Smooth muscle cell (in vitro differentiated cells): ENCODE measurements at regions not wholly inside any gene's neighbourhood (a gene's known extent, or its start where the extent isn't known, plus 50 kb on each side); places are given as distances from the start of the nearest gene placed in this dataset.
A peak's percentile ranks its signal among the peaks of the same experiment; 100 is the strongest.

Experiments
- DNase-seq: peaks from one replicate; lab custom pipeline; 2025; ENCODE audit not compliant: unreplicated experiment; lab: John Stamatoyannopoulos, UW
- H2AFZ ChIP-seq: fragments of 200-600 bp; sonication (generic); 2 replicates; pipeline ENCODE4 v1.6.0; 2016; ENCODE audit warnings: antibody characterized with exemption, low read depth, mild to moderate bottlenecking
- H3F3A ChIP-seq: fragments of 200-600 bp; sonication (generic); 2 replicates; pipeline ENCODE4 v1.6.0; 2017; ENCODE audit warnings: antibody characterized with exemption, low read depth
- H3K27ac ChIP-seq: fragments of 200-600 bp; sonication (generic); 2 replicates; pipeline ENCODE4 v1.5.1; 2016; ENCODE audit warnings: low read depth, mild to moderate bottlenecking
- H3K27me3 ChIP-seq: fragments of 200-600 bp; sonication (generic); 2 replicates; pipeline ENCODE4 v1.6.1; 2016; ENCODE audit warnings: low read depth, mild to moderate bottlenecking
- H3K36me3 ChIP-seq: fragments of 200-600 bp; sonication (generic); 2 replicates; pipeline ENCODE4 v1.5.1; 2016; ENCODE audit warnings: low read depth
- H3K4me1 ChIP-seq: fragments of 200-600 bp; sonication (generic); 2 replicates; pipeline ENCODE4 v1.5.1; 2016; ENCODE audit warnings: low read depth
- H3K4me2 ChIP-seq: fragments of 200-600 bp; sonication (generic); 2 replicates; pipeline ENCODE4 v1.6.0; 2016; ENCODE audit warnings: mild to moderate bottlenecking
- H3K4me3 ChIP-seq: fragments of 200-600 bp; sonication (generic); 2 replicates; pipeline ENCODE4 v1.5.1; 2016; ENCODE audit warnings: mild to moderate bottlenecking
- H3K79me2 ChIP-seq: fragments of 200-600 bp; sonication (generic); 2 replicates; pipeline ENCODE4 v1.6.0; 2016; ENCODE audit warnings: low read depth, mild to moderate bottlenecking
- H3K9ac ChIP-seq: fragments of 200-600 bp; sonication (generic); 2 replicates; pipeline ENCODE4 v1.6.0; 2016; ENCODE audit warnings: low read depth
- H3K9me3 ChIP-seq: fragments of 200-600 bp; sonication (generic); replicated peaks from 2 replicates; pipeline ENCODE4 v1.5.1; 2016; ENCODE audit warnings: low read depth
- H4K20me1 ChIP-seq: fragments of 200-600 bp; sonication (generic); 2 replicates; pipeline ENCODE4 v1.6.0; 2016; ENCODE audit warnings: low read depth
- WGBS: methylation state at CpG from one replicate; pipeline ENCODE4 v1.1.7; 2016; ENCODE audit warnings: low lambda C conversion rate; 5-methylcytosine and 5-hydroxymethylcytosine counted together
- TF ChIP-seq, protein P1 (sequence below): fragments of 200-600 bp; sonication (generic); IDR thresholded peaks from 2 replicates; pipeline ENCODE4 v1.5.1; 2017; ENCODE audit warnings: borderline replicate concordance, mild to moderate bottlenecking, antibody characterized with exemption; ENCODE audit not compliant: insufficient read depth, poor library complexity, severe bottlenecking

DNA sequence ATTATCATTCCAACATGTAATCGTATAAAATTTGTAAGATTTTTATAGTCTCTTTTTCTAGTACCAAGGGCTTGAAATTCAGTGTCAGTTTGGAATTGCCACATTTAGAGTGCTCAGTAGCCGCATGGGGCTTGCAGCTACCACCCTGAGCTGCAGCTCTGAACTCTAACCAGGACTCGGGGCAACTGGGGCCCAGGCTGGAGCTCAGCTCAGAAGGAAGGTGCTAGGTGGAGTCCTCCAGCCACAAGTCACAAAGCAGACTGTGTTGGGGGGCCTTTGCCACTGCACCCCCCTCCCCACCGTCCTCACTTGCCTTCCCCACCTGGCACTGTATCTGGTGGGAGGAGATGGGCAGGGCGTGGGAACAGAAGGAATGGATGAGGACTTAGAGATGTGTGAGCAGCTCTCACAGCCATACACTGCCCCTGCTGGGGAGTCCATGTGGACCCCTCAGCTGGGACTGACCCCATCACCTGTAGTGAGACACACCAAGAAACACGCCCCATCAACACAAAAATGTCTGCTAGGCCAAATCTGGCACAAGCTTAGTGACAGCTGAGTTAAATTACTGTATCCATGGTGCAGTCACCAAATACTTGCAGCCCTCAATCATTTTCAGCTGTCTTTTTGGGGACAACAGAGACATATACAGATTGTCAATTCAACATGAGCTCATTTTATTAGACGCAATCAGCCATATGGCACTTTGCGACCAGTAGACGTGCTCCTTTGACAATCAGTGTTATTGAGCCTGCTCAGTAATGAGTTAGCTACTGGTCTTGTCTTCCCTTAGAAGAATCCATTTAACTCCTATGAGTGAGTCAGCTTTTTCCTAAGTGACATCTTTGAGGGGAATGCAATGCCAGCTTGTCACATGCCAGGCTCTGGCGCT lies 241.7 kb upstream of the RAB4A start:
- TF ChIP-seq, protein P1, sequence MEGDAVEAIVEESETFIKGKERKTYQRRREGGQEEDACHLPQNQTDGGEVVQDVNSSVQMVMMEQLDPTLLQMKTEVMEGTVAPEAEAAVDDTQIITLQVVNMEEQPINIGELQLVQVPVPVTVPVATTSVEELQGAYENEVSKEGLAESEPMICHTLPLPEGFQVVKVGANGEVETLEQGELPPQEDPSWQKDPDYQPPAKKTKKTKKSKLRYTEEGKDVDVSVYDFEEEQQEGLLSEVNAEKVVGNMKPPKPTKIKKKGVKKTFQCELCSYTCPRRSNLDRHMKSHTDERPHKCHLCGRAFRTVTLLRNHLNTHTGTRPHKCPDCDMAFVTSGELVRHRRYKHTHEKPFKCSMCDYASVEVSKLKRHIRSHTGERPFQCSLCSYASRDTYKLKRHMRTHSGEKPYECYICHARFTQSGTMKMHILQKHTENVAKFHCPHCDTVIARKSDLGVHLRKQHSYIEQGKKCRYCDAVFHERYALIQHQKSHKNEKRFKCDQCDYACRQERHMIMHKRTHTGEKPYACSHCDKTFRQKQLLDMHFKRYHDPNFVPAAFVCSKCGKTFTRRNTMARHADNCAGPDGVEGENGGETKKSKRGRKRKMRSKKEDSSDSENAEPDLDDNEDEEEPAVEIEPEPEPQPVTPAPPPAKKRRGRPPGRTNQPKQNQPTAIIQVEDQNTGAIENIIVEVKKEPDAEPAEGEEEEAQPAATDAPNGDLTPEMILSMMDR = no peak
- no peak overlapping the region for H3K4me2 ChIP-seq
- H3K4me1 ChIP-seq = peaks cover 58% of the 10 kb centered on the region
- H3K27ac ChIP-seq = peak overlapping the region; percentile 70
- H3K27me3 ChIP-seq = no peaks in the 10 kb centered on the region
- DNase-seq = no peak
- no peak overlapping the region for H3K4me3 ChIP-seq
- H3K9me3 ChIP-seq = no peaks in the 10 kb centered on the region
- no peak overlapping the region for H2AFZ ChIP-seq
- no peaks in the 10 kb centered on the region for H3K36me3 ChIP-seq
- no peak overlapping the region for H3K9ac ChIP-seq
- H3K79me2 ChIP-seq = no peaks in the 10 kb centered on the region
- WGBS = 80% methylated on average over 10 of the region's 10 CpGs
- peaks cover 15% of the 10 kb centered on the region for H3F3A ChIP-seq
- no peaks in the 10 kb centered on the region for H4K20me1 ChIP-seq

DNA sequence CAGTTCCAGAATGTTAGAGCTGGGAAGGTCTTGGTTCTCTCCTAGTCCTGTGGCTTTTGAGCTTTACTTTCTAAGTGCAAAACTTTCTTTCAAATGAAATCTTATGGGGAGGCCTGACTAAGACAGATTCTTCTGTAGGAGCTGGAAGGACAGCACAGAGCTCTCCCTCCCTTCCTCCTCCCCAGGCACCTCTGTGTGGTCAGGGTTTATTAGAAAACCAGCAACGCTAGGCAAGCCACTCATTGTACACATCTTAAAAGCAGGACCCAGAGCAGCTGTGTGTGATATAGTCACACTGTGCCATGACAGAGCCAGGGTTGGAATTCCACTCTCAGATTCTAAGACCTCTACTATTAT lies 241.1 kb upstream of the RAB4A start:
- peak overlapping the region; percentile 70 for H3K27ac ChIP-seq
- no peaks in the 10 kb centered on the region for H3K9me3 ChIP-seq
- H4K20me1 ChIP-seq = no peaks in the 10 kb centered on the region
- WGBS = 13% methylated on average over 1 of the region's 1 CpG
- no peak overlapping the region for H2AFZ ChIP-seq
- H3K4me2 ChIP-seq = peak overlapping the region; percentile 42
- H3K36me3 ChIP-seq = no peaks in the 10 kb centered on the region
- H3K27me3 ChIP-seq = no peaks in the 10 kb centered on the region
- no peak overlapping the region for H3K4me3 ChIP-seq
- H3K9ac ChIP-seq = peak overlapping the region; percentile 6
- TF ChIP-seq, protein P1 = no peak
- no peak for DNase-seq
- peaks cover 56% of the 10 kb centered on the region for H3K4me1 ChIP-seq
- peaks cover 15% of the 10 kb centered on the region for H3F3A ChIP-seq
- no peaks in the 10 kb centered on the region for H3K79me2 ChIP-seq

DNA sequence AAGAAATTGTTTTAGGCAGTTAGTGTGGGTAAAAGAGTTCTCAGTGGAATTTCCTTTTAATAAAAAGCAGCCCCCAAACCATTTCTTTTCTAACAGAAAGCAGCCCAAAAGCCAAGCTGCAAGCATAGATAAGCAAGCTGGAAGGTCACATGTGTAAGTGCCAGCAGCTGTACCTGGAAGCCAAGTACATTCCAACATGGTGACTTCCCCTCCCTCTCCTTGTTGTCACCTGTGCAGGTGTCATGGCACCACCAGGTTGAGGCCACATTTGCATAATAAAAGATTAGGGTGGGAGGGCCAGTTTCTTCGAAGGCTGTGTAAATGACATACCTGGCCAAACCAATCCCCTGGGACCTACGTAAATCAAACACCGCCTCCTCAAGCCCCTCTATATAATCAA lies 240.3 kb upstream of the RAB4A start:
- H3K4me3 ChIP-seq = no peak overlapping the region
- 93% methylated on average over 3 of the region's 3 CpGs for WGBS
- H3K9me3 ChIP-seq = no peaks in the 10 kb centered on the region

More for the DNA sequence above, 240.3 kb upstream of the RAB4A start:
- DNase-seq = no peak
- TF ChIP-seq, protein P1 = no peak
- H3K4me2 ChIP-seq = no peak overlapping the region
- peaks cover 48% of the 10 kb centered on the region for H3K4me1 ChIP-seq
- no peak overlapping the region for H2AFZ ChIP-seq
- H3K27ac ChIP-seq = peak overlapping the region; percentile 70
- peaks cover 15% of the 10 kb centered on the region for H3F3A ChIP-seq
- no peak overlapping the region for H3K9ac ChIP-seq
- H3K79me2 ChIP-seq = no peaks in the 10 kb centered on the region
- no peaks in the 10 kb centered on the region for H3K27me3 ChIP-seq
- H3K36me3 ChIP-seq = no peaks in the 10 kb centered on the region
- H4K20me1 ChIP-seq = no peaks in the 10 kb centered on the region
